ENCODE measurements at regions not wholly inside any gene's neighbourhood (a gene's known extent, or its start where the extent isn't known, plus 50 kb on each side); places are given as distances from the start of the nearest gene placed in this dataset.

DNA sequence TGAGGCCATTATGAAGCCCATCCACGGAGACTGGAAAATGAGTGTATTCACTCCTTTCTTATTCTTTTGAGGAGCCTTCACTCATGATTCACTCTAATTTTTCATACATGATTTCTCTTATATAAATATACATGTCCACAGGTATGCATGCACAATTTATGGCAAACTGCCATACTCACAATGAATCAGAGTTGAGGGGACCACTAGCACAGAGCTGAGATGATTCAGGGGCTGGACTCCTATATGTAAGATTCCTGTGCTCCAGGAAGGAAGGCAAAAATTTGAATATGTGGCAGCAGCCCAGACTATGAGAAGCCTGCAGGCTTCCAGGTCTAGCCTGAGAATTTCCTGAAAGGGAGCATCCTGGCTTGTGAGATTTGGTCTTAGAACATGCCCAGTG lies 484.6 kb downstream of the PRELID2 start:
- H2AFZ ChIP-seq (ENCODE audit: low read length) = no peak overlapping the region
- no peak overlapping the region for H3K9ac ChIP-seq (ENCODE audit: low read length)
- no peaks in the 10 kb centered on the region for H3K79me2 ChIP-seq (ENCODE audit: insufficient read depth, low read length)
- H3K9me3 ChIP-seq (ENCODE audit: low read length) = no peaks in the 10 kb centered on the region
- no peak overlapping the region for H3K27ac ChIP-seq (ENCODE audit: low read depth, low read length, poor library complexity, severe bottlenecking)
- no peaks in the 10 kb centered on the region for H3K4me1 ChIP-seq (ENCODE audit: insufficient read depth, low read length, severe bottlenecking)
- H3K9me2 ChIP-seq (ENCODE audit: low read depth, low read length) = no peaks in the 10 kb centered on the region
- H3K36me3 ChIP-seq (ENCODE audit: insufficient read depth, low read length) = no peaks in the 10 kb centered on the region
- no peak overlapping the region for H3K4me3 ChIP-seq (ENCODE audit: low read depth, low read length, poor library complexity, severe bottlenecking)
- TF ChIP-seq, protein P1, sequence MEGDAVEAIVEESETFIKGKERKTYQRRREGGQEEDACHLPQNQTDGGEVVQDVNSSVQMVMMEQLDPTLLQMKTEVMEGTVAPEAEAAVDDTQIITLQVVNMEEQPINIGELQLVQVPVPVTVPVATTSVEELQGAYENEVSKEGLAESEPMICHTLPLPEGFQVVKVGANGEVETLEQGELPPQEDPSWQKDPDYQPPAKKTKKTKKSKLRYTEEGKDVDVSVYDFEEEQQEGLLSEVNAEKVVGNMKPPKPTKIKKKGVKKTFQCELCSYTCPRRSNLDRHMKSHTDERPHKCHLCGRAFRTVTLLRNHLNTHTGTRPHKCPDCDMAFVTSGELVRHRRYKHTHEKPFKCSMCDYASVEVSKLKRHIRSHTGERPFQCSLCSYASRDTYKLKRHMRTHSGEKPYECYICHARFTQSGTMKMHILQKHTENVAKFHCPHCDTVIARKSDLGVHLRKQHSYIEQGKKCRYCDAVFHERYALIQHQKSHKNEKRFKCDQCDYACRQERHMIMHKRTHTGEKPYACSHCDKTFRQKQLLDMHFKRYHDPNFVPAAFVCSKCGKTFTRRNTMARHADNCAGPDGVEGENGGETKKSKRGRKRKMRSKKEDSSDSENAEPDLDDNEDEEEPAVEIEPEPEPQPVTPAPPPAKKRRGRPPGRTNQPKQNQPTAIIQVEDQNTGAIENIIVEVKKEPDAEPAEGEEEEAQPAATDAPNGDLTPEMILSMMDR (IDR thresholded peaks at IDR 0.05; ENCODE audit: low read length) = no peak
- no peak for TF ChIP-seq EZH2 (IDR thresholded peaks at IDR 0.05; ENCODE audit: borderline replicate concordance, low read length)
- H3K27me3 ChIP-seq (ENCODE audit: insufficient read depth, low read length) = no peaks in the 10 kb centered on the region
- H4K20me1 ChIP-seq (ENCODE audit: insufficient read depth, low read length) = no peaks in the 10 kb centered on the region
- no peak overlapping the region for H3K4me2 ChIP-seq (ENCODE audit: low read length)
- no peaks in the 10 kb centered on the region for H3F3A ChIP-seq (ENCODE audit: insufficient read depth, low read length)

DNA sequence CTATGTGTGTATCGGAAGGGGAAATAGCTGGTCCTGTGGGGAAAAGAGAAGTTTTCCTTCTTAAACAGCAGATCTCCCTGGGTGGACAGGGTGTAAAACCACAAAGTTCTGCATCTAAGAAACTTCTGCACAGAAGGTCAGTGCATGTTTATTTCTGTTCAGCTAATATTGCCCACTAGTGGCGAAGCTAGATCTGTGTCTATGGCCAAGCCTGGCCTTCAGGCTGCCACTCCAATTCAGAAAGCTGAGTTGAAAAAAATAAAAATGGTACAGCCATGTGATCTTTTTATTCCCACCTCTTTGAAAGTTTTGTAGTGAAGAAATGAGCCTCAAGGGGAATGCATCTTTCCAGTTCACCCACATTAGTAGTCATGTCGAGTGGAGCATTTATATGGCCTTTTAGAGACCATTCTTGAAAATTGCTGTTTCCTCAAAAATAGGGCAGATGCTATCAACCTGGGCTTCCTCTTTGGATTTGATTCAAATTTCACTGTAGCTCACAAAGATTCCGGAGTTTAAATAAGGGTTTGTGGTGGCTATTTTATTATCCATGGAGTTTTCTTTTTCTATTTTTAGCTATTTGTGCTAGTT lies 488.0 kb downstream of the PRELID2 start:
- Histone ChIP-seq H3K9me2 (ENCODE audit: low read depth, low read length) (no peaks in the 10 kb centered on the region), H3F3A (ENCODE audit: insufficient read depth, low read length) (no peaks in the 10 kb centered on the region), H3K27me3 (ENCODE audit: insufficient read depth, low read length) (no peaks in the 10 kb centered on the region), H3K9ac (ENCODE audit: low read length) (no peak overlapping the region), H3K9me3 (ENCODE audit: low read length) (no peaks in the 10 kb centered on the region), H4K20me1 (ENCODE audit: insufficient read depth, low read length) (no peaks in the 10 kb centered on the region), H3K79me2 (ENCODE audit: insufficient read depth, low read length) (no peaks in the 10 kb centered on the region), H3K4me1 (ENCODE audit: insufficient read depth, low read length, severe bottlenecking) (no peaks in the 10 kb centered on the region), H3K36me3 (ENCODE audit: insufficient read depth, low read length) (no peaks in the 10 kb centered on the region), H3K27ac (ENCODE audit: low read depth, low read length, poor library complexity, severe bottlenecking) (no peak overlapping the region), H3K4me3 (ENCODE audit: low read depth, low read length, poor library complexity, severe bottlenecking) (no peak overlapping the region), H2AFZ (ENCODE audit: low read length) (no peak overlapping the region), H3K4me2 (ENCODE audit: low read length) (no peak overlapping the region)
- TF ChIP-seq, protein P1 (IDR thresholded peaks at IDR 0.05; ENCODE audit: low read length) = peak; percentile 35; the same call in 1 of the 2 replicates
- no peak for TF ChIP-seq EZH2 (IDR thresholded peaks at IDR 0.05; ENCODE audit: borderline replicate concordance, low read length)

DNA sequence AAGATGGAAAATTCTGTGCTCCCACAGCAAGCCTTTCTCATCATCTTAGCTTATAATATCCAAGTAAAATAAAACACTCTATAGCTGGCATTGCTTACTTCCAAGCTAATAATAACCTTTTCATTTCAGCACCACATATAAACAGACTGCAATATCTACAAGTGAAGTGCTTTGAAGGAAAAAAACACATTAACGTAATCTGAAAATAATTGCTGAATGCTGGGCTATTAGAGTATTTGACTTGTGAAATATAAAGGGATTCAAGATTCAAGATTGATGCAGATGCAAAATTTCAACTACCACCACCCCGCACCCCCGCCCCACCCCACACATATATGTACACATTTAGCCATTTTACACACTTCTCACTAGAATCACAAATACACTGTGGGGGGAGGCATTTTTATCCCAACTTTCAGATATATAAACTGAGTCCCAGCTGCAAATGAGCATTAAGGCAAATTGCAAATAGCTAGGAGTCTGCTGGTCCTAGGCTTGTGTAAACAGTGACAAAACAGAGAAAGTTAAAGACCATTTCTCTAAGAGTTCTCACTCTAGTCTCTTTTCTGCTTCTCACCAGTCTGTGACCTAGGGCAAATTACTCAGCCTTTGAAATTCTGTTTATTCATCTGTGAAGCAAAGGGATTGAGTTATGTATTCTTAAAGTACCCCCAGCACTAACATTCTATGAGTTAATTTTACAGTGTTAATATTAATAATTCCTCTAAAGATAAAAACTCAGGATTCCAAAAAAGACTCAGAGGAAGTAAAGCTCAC lies 489.4 kb downstream of the PRELID2 start:
- no peak overlapping the region for H3K4me3 ChIP-seq (ENCODE audit: low read depth, low read length, poor library complexity, severe bottlenecking)
- no peaks in the 10 kb centered on the region for H3F3A ChIP-seq (ENCODE audit: insufficient read depth, low read length)
- H3K4me2 ChIP-seq (ENCODE audit: low read length) = no peak overlapping the region
- no peaks in the 10 kb centered on the region for H3K79me2 ChIP-seq (ENCODE audit: insufficient read depth, low read length)
- TF ChIP-seq, protein P1 (IDR thresholded peaks at IDR 0.05; ENCODE audit: low read length) = no peak
- TF ChIP-seq EZH2 (IDR thresholded peaks at IDR 0.05; ENCODE audit: borderline replicate concordance, low read length) = no peak
- H3K9me3 ChIP-seq (ENCODE audit: low read length) = no peaks in the 10 kb centered on the region
- no peaks in the 10 kb centered on the region for H3K4me1 ChIP-seq (ENCODE audit: insufficient read depth, low read length, severe bottlenecking)
- H4K20me1 ChIP-seq (ENCODE audit: insufficient read depth, low read length) = no peaks in the 10 kb centered on the region
- H2AFZ ChIP-seq (ENCODE audit: low read length) = no peak overlapping the region
- no peak overlapping the region for H3K9ac ChIP-seq (ENCODE audit: low read length)
- H3K36me3 ChIP-seq (ENCODE audit: insufficient read depth, low read length) = no peaks in the 10 kb centered on the region
- H3K9me2 ChIP-seq (ENCODE audit: low read depth, low read length) = no peaks in the 10 kb centered on the region
- no peaks in the 10 kb centered on the region for H3K27me3 ChIP-seq (ENCODE audit: insufficient read depth, low read length)
- no peak overlapping the region for H3K27ac ChIP-seq (ENCODE audit: low read depth, low read length, poor library complexity, severe bottlenecking)

All from OCI-LY1 (cell line).